Adrenal gland (tissue), 9 donors: ENCODE measurements at regions not wholly inside any gene's neighbourhood (a gene's known extent, or its start where the extent isn't known, plus 50 kb on each side); places are given as distances from the start of the nearest gene placed in this dataset.
A peak's percentile ranks its signal among the peaks of the same experiment; 100 is the strongest.

Source experiments
- DNase-seq, 7 donors: peaks; one replicate each; pipeline ENCODE4 v3.0.0-alpha.2; 2019 to 2020
- H3K27ac ChIP-seq, 5 donors: fragments of 200-600 bp; sonication (generic) in 4 of 5; 1 replicate in 3 of 5; 2 replicates in 2 of 5; pipeline versions ENCODE4 v1.5.1 to v1.8.0; 2016 to 2020; ENCODE audit warnings: mild to moderate bottlenecking in 1 of 5
- H3K27me3 ChIP-seq: fragments of 200-600 bp; 2 replicates; pipeline ENCODE4 v1.8.0; 2021
- H3K36me3 ChIP-seq, 2 donors: fragments of 200-600 bp; replicated peaks in 1 of 2; 1 replicate in 1 of 2; 2 replicates in 1 of 2; pipeline versions ENCODE4 v1.5.1 to v1.8.0; 2018 to 2022
- H3K4me1 ChIP-seq, 2 donors: fragments of 200-600 bp; replicated peaks in 1 of 2; 1 replicate in 1 of 2; 2 replicates in 1 of 2; pipeline versions ENCODE4 v1.5.1 to v1.8.0; 2018 to 2021
- H3K4me3 ChIP-seq, 4 donors: fragments of 200-600 bp; sonication (generic) in 3 of 4; one replicate each; pipeline ENCODE4 v1.5.1; 2016 to 2018
- H3K9me3 ChIP-seq, 3 donors: fragments of 200-600 bp; sonication (generic) in 1 of 3; replicated peaks in 1 of 3; 1 replicate in 2 of 3; 2 replicates in 1 of 3; pipeline versions ENCODE4 v1.5.1 to v1.8.0; 2016 to 2021
- POLR2A ChIP-seq, 2 donors: fragments of 450-650 bp; IDR thresholded peaks; one replicate each; pipeline ENCODE4 v1.6.1; 2017; ENCODE audit warnings: antibody characterized with exemption in 2 of 2, mild to moderate bottlenecking in 2 of 2, moderate library complexity in 1 of 2
- WGBS, 4 donors: extraction: QIAGEN DNeasy Blood & Tissue Kit in 2 of 4; methylation state at CpG; one replicate each; pipeline versions ENCODE4 v1.1.5 to v1.1.7; 2013 to 2017; 5-methylcytosine and 5-hydroxymethylcytosine counted together
- intact Hi-C, 2 donors: fragments of 100-400 bp; cut with DNase I; formaldehyde crosslinking; loops; one replicate each; pipeline versions ENCODE4 v1.14.1 to v1.15.0; 2022 to 2023
- TF ChIP-seq, protein P1 (sequence below), 6 experiments: fragments of 450-650 bp in 4 of 6; fragments of 200-600 bp in 2 of 6; sonication (generic) in 1 of 6; IDR thresholded peaks; 1 replicate in 5 of 6; 2 replicates in 1 of 6; pipeline versions ENCODE4 v1.5.1 to v1.8.0; 2016 to 2021; ENCODE audit warnings: antibody characterized with exemption in 6 of 6, mild to moderate bottlenecking in 2 of 6, moderate library complexity in 1 of 6
- donor health status: healthy with polysubstance abuse.
- donor health status: Bipolar disorder and iron deficiency.
- donor health status: DM: yes; HTN: yes; CAD: no.
- donor health status: DM: no; HTN: no; CAD: no.
- donor health status: DM: no; HTN: no; CAD: no.

DNA sequence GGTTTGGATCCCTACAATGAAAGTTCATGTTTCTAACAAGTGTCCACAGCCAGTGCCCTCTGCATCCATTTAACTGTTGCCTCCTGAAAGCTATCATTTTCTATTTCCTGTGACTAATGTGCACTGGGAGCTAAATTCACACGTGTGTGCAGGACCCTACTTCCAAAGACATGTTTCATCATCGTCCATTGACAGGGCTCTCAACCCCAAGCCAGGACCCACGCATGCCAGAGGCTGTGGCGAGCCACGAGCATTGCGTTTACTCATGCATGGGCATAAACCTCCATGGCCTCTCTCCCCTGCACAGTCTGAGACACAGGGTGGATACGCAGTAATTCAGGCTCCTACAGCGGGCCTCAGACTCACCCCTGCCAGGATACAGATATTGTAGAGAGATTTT lies 153.2 kb downstream of the MAFB start:
- Histone ChIP-seq H3K9me3 (no peaks in the 10 kb centered on the region), H3K4me3 (no peak overlapping the region), H3K4me1 (no peaks in the 10 kb centered on the region), H3K27me3 (no peaks in the 10 kb centered on the region), H3K36me3 (no peaks in the 10 kb centered on the region), H3K27ac (no peak overlapping the region)
- TF ChIP-seq, protein P1, sequence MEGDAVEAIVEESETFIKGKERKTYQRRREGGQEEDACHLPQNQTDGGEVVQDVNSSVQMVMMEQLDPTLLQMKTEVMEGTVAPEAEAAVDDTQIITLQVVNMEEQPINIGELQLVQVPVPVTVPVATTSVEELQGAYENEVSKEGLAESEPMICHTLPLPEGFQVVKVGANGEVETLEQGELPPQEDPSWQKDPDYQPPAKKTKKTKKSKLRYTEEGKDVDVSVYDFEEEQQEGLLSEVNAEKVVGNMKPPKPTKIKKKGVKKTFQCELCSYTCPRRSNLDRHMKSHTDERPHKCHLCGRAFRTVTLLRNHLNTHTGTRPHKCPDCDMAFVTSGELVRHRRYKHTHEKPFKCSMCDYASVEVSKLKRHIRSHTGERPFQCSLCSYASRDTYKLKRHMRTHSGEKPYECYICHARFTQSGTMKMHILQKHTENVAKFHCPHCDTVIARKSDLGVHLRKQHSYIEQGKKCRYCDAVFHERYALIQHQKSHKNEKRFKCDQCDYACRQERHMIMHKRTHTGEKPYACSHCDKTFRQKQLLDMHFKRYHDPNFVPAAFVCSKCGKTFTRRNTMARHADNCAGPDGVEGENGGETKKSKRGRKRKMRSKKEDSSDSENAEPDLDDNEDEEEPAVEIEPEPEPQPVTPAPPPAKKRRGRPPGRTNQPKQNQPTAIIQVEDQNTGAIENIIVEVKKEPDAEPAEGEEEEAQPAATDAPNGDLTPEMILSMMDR (IDR thresholded peaks at IDR 0.05) = no peak
- no peak for TF ChIP-seq POLR2A (IDR thresholded peaks at IDR 0.05)
- DNase-seq = no peak
- intact Hi-C loops = no loop called here
- 85 to 88% (median 86%) methylated on average over 8 of the region's 8 CpGs for WGBS, 4 donors

DNA sequence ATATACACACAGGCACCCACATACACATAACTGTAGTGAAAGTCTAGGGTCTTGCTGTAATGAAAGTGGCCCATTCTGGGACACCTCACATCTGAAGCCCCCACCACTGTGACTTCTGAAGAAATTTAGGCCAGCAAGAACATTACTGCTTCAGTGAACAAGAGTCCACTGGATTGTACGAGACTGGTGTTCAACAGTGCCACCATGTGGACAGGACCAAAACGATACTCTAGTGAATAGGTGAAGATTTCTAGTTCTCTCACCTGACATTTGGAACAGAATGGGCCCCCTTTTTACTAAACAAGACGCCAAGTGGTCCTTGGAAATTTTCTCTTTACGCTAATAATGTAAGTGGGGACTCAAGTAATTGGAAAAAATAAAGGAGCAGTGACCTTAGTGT lies 156.9 kb downstream of the MAFB start:
- H3K27me3 ChIP-seq = no peaks in the 10 kb centered on the region
- intact Hi-C loops = no loop called here
- no peak overlapping the region for H3K27ac ChIP-seq
- no peaks in the 10 kb centered on the region for H3K9me3 ChIP-seq
- H3K4me3 ChIP-seq = no peak overlapping the region
- H3K4me1 ChIP-seq = no peaks in the 10 kb centered on the region
- no peaks in the 10 kb centered on the region for H3K36me3 ChIP-seq
- WGBS, 4 donors = 52 to 80% (median 70%) methylated on average over 4 of the region's 4 CpGs
- TF ChIP-seq, protein P1 (IDR thresholded peaks at IDR 0.05) = peak in 1 of 6 experiments; percentile 11
- TF ChIP-seq POLR2A (IDR thresholded peaks at IDR 0.05) = no peak
- no peak for DNase-seq

DNA sequence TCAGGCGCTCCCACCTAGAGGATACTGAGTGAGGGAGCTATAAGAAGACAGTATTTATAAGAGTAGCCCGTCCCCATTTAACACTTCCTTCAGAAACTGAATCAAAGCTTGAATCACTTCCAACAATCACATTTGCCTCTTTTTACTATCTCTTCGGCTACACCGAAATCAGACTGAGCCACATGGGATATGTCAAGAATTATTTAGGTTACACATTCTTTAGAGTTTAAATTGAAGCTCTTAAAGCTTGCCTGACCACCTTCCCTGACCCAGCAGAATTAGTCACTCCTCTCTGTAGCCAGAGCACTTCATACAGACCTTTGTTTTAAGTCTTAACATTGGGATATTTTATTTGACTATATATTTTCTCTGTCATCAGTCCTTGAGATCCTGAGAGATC lies 163.7 kb downstream of the MAFB start:
- H3K36me3 ChIP-seq = no peaks in the 10 kb centered on the region
- H3K4me1 ChIP-seq = no peaks in the 10 kb centered on the region
- no peaks in the 10 kb centered on the region for H3K9me3 ChIP-seq
- intact Hi-C loops = no loop called here
- H3K27me3 ChIP-seq = no peaks in the 10 kb centered on the region
- H3K27ac ChIP-seq = no peak overlapping the region
- no peak for DNase-seq
- 63 to 80% (median 78%) methylated on average over 4 of the region's 4 CpGs for WGBS, 4 donors
- TF ChIP-seq POLR2A (IDR thresholded peaks at IDR 0.05) = no peak
- TF ChIP-seq, protein P1 (IDR thresholded peaks at IDR 0.05) = no peak
- H3K4me3 ChIP-seq = no peak overlapping the region

DNA sequence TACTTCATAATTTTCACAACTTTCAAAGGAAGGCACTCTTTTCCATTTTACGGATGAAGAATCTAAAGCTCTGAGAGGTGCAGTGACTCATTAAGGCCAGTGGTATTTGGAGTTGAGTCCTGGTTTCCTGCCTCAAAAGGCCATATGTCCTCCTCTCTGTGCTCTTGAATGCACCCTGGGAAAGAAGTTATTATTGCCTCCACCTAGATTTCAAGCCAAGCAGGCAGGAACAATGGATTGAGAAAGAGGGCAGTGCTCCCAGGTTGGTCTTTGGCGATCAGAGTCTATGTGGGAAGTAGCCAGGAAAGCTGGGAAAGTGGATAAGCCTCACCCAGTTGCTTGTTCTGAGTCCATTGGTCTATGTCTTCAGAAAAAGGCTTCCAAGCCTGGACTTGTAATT lies 165.0 kb downstream of the MAFB start:
- Histone ChIP-seq H3K36me3 (no peaks in the 10 kb centered on the region), H3K27me3 (no peaks in the 10 kb centered on the region), H3K4me3 (no peak overlapping the region), H3K27ac (no peak overlapping the region), H3K4me1 (no peaks in the 10 kb centered on the region), H3K9me3 (no peaks in the 10 kb centered on the region)
- no peak for TF ChIP-seq POLR2A (IDR thresholded peaks at IDR 0.05)
- TF ChIP-seq, protein P1 (IDR thresholded peaks at IDR 0.05) = no peak
- no peak for DNase-seq
- intact Hi-C loops = no loop called here
- WGBS, 4 donors = 88 to 98% (median 93%) methylated on average over 2 of the region's 2 CpGs
